HG02678 (cell line): ENCODE measurements at regions not wholly inside any gene's neighbourhood (a gene's known extent, or its start where the extent isn't known, plus 50 kb on each side); places are given as distances from the start of the nearest gene placed in this dataset.

Experiments
- ATAC-seq: cut with Tn5 transposase; IDR thresholded peaks from one replicate; pipeline ENCODE4 v1.9.1; 2021; ENCODE audit warnings: mild to moderate bottlenecking, moderate library complexity; ENCODE audit not compliant: unreplicated experiment

DNA sequence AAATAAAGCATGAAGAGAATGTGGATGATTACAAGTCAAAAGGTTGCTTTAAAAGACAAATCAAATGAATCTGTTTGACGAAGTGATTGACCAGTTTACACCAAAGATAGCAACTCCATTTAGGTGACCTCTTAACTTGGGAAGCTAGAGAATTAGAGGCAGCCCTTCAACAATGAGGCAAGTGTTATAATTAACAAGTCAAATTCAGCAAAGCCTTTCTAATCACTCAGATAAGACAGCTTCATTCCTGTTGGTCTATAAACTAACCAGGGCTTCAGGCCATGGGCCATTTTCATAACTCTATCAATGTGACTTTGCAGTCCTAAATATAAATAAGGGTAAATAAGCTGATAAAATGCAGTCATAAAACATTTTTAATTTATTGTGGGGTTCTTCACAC lies 712.2 kb upstream of the SEMA6A start:
- ATAC-seq: no peak

DNA sequence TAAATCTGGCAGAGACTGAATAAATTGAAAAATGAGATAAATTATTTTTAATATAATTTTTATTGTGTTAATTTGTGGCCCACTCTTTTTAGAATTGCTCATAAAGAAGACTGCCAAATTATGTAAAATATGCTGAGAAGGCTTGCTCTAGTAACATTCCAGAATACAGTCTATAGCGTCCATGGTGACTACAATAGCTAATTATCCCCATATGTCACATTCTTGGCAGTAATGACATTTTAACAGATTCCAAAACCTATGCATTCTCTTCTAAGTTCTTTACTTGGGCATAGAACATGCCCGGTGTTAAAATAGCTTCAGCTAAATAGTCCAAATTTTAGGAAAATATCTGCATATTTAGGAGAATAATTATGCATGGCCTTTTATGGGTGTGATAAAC lies 697.0 kb upstream of the SEMA6A start:
- no peak for ATAC-seq

DNA sequence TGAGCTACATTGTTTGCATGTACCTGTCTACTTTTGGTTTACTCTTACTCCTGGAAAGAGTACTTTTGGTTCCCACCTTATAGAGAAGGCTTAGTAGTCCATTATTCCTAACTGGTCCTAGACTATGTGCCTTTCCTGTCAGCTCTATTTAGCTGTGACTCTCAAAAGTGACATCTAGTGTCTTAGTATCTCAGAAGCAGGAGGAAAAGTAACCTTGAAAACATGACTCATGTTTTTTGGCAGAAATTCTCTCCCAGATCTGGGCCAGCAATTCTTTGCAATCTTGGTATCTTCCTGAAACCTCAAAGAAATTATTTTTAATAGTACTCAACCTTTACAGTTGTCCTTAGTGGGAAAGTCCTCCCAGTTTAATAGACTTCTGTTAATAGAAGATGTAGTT lies 691.7 kb upstream of the SEMA6A start:
- no peak for ATAC-seq

DNA sequence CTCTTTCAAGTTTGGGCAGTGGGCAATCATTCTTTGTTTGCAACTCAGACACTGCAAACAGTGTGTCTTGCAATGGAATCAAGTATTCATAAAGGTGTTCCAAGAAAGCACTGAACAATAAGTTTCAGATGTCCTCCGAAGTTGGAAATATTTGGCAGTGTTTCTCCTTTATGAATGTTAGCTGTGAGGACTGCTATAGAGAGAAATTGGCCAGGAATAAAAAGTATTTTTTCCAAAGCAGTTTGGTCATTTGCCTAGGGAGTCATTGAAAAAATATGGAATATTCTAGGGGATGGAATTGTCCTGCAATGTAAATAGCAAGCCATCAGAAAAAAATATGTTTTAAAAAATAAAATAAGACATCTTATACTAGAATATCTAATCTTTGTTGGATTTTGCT lies 688.6 kb upstream of the SEMA6A start:
- no peak for ATAC-seq

DNA sequence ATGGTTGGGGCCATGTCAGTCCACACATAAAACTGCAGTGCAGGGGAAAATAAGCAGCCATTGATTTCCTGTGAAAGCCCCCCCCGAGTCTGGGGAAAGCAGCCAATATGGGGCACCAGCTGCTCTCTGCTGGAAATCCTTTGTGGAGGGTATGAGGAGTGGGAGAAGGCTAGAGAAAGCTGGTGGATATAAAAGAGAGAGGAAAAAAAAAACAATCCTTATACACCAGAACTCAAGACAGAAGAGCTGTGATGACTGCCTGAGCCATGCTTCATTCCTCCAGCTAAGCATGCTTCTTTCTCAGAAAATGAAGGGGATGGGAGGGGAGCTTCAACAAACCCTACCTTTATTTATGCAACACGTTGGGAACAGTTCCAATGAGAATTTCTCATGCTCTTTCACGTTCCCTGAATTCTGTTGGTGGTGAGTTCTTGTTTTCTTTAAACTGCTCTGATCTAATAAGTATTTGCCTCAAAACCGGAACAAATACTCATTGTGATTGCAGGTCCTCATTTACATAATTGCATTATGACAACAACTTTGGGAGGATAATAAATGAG lies 688.0 kb upstream of the SEMA6A start:
- ATAC-seq: no peak

DNA sequence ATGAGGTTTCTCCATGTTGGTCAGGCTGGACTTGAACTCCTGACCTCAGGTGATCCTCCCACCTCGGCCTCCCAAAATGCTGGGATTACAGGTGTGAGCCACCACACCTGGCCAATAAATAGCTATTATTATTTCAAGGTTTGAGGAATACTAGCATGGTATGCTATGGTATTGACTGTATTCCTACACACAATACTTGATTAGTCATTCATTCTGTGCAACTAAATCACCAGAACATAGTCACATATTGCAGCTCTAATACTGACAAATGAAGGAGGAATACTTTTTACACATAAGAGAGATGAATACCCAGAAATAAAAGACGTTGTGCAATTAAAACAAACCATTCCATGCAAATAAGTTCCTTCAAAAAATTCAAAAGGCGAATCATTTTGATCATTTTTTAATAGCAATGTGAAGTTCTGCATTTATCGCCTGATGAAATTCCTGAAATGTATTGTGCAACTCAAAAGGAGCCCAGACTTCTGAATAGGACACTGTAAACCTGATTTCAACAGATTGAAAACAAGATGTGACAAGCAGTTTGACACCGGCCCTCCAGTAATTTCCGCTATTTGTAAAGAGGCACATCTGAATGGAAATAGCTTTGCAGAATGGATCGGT lies 687.4 kb upstream of the SEMA6A start:
- ATAC-seq: no peak

DNA sequence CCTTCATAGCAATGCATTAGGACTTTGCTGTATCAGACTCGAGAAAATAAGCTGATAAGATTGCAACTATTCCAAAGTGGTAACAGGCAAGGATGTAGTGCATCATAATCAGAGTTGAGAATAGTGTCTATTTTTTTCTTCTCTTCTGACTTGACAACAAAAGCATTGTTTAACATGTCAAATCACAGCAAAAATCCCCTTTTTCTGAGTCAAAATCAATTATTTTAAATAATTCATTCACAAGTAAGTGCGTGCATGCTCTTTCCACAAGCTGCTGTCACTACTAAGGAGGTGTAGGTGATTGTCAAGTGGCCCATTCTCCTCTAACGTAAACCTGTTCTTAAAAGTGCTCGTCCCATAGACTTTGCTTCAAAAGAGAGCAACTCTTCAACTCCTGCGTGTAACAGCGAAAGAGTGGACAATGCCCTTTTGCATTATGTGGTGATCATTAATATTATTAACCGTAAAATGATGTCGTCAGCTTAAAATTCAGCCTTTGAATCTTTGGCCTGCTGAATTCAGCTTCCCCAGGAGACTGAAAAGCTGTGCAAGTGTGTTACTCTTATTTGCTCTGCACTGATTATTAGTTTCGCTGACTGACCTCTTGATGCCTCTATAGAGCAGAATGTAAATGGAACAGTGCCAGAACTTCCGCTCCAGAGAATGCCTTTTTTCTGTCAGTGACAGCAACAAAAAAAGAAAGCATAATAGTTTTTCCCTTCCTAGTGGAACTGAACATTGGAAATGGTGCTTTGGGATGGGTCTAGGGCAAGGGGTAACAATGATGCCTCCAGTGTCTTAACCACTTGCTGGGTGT lies 680.8 kb upstream of the SEMA6A start:
- no peak for ATAC-seq

DNA sequence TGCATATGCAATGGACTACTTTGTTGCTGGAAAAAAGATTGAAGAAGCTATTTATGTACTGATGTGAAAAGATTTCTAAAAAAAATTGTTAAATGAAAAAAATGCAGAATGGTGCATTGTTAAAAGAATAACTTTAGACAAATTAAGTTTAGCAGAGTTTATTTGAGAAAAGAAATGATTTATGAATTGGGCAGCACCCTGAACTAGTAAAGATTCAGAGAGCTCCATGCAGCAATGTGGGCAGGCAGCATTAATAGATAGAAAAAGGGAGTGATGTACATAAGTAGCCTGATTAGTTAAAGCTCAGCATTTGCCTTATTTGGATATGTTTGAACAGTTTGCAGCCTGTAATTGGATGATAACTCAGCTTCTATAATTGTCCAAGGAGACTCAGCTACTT lies 677.9 kb upstream of the SEMA6A start:
- ATAC-seq: no peak

DNA sequence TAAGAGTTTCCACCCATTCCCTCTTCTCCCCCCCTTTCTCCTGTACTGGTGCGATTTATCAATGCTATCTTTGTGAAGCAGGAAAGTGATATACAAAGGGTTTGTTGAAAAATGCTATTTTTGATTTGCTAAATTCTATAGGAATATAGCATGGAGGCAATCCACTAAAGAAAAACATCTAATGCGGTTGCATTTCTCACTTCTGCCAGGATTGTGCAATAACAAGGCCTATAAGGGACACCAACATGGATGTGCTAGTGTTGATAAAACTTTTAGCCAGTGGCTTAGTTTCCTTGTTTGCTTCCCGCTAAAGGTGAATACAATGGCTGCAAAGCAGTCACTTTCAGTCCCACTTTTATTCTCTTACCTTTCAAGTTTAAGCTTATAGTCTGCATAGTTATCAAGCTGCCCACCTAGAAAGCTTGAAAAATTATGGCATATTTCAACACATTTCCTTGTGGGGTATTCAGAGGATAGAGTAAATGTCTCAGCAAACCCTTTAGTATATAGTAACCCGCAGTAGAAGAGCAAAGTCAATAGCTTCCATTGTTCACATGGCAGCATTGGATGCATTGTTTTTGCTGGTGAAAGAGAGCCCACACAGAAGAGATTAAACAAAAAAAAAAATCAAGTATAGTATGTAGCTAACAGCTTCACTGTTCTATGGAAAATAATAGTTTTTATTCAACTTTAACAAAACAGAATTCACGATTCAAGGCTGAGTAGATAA lies 674.6 kb upstream of the SEMA6A start:
- ATAC-seq: no peak

DNA sequence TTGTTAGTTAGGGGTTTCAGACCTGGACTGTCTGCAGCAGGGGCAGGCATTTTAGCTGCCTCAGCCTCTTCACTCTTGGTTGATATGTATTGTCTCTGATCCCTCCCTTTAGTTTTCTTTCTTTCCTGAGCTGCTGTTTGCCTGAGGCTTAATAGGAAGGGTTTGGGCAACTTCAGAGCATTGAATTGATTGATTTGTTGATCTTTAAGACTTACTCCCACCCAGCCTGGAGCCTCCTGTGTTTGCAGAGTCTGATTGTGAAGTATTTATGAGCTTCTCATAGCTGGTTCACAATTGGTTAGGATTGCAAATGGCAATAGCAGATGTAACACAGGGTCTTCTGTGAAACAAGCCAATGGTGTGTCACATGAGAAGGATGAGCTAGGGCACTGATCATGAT lies 671.8 kb upstream of the SEMA6A start:
- ATAC-seq: no peak

DNA sequence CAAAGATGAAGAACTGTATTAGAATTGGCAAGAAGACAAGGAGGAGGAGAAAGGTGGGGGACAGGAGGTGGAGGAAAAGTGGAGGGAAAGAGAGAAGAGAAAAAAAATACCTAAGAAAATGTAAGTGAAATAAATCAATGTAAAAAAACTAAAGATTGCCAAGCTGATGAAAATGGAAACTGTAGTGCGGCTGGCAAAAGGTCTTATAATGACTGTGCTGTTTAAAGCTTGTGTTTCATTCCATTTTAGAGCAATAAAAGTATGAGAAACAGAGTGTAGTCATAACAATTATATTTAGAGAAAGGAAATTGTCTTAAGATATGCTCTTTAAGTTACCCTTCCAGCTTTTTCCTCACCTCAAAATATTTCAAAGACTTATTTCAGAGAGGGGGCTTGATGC lies 670.5 kb upstream of the SEMA6A start:
- no peak for ATAC-seq

DNA sequence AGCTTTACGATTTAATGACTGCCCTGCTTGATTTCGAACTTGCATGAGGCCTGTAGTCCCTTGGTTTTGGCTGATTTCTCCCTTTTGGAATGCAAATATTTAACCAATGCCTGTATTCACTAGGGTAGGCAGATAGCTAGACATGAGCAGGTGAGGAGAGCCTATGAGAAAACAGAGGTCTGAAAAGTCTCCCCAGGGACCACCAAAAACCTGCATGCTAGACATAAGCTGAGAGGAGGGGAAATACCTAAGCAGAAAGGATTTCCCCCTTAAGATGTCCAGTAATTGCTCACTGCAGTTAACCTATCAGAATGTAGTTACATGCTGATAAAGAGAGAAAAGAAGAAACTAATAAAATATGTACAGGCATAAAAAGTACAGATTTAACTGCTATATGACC lies 667.4 kb upstream of the SEMA6A start:
- ATAC-seq: no peak

DNA sequence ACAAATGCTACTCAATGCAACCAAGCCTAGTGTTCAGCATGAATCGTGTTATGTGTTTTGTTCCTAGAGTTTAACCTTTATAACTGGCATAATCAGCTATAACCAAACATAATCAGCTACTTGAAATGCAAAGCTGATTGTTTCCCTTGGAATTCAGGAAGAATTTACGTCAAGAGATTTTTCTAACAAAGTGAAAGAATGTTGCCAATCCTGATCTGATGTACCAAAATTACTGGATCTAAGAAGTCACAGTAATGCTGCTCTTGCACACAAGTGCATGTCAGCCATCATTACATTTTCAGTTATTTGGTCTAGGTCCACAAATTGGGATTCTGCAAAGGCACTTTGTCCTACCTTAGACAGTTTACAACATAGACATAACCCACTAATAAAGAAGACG lies 662.3 kb upstream of the SEMA6A start:
- ATAC-seq: no peak

DNA sequence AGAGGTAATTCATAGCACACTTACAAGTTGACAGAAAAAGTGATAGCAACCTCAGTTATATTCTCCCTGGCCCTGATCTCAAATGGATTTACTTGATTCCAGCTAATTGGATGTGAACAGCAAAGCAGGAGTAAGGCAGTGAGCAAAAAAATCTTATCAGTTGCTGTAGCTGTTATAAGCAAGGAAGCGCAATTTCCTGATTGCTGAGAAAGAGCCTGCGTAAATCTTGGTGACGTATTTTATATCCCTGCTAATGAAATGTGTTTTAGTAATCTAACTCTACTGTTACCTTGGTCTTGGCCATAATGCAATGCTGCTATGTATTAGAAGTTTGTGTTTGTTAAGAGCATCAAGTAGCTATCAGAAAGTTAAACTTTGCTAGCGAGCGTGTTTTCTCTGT lies 661.2 kb upstream of the SEMA6A start:
- no peak for ATAC-seq

DNA sequence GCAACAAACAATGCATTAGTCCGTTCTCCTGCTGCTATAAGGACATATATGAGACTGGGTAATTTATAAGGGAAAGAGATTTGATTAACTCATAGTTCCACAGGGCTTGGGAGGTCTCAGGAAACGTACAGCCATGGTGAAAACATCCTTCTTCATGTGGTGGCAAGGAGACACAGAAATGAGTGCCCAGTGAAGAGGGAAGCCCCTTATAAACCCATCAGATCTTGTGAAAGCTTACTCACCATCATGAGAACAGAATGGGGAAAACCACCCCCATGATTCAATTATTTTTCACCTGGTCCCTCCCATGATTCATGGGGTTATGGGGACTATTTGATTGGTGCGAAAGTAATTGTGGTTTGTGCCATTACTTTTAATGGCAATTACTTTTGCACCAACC lies 655.8 kb upstream of the SEMA6A start:
- ATAC-seq: no peak

DNA sequence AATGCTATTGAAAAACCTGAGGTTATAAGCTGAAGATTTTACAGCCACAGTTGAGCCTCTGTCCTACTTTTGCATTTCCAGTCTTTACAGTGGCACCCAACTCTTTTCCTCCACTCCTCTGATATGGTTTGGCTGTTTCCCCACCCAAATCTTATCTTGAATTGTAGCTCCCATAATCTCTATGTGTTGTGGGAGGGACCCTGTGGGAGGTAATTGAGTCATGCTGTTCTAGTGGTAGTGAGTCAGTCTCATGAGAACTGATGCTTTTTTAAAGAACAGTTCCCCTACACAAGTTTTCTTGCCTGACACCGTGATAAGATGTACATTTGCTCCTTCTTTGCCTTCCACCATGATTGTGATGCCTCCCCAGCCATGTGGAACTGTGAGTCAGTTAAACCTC lies 646.1 kb upstream of the SEMA6A start:
- no peak for ATAC-seq

DNA sequence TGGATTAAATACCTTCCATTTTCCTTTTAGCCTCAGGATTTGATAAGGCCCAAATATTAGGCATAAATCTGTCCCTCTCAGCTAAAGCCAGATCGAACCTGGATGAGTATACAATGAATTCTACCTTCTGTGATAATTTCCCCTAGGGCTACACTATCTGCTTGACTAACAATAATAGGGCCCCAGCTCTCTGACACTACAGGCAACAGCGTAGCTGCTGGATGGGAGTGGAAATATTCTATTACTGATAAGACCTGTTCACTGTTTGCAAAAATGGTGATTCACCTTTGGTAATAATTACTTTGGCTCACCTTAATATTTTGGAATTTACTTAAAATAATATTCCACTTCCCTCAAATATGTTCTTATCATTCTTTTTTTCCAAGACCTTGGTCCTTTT lies 644.2 kb upstream of the SEMA6A start:
- ATAC-seq: no peak

DNA sequence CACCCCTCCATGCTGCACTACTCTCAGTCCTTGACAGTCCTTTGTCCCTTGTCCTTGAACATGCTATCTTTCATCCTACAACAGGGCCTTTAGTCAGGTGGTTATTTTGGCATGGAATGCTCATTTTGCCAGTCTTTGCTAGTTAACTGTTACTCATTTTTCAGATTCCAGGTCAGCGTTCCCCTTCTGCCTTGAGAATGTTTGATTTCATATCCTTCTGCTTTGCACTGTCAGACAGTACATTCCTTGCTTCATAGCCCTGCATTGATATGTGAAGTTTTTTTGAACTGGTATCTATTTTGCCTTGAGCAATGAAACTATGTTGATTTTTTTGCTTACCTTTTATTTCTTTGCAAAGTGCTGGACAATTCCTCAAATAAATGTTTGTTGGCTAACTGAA lies 638.2 kb upstream of the SEMA6A start:
- ATAC-seq: no peak

DNA sequence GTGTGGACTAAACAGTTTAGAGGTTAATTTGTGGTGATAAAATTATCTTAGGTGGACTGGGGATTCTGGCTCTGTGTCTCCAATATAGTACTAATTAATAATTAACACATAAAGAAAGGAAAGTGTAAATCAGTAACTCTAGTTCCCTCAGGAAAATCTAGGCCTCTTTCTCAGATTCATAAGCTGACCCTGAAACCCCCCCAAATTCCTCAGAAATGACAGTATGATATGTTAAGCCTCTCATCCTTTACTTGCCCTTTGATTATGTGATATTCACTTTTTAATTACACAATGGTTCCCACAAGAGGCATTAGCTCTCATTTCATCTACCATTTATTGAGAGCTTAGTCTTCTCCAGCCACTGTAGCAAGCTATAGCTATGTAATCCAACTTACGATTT lies 636.2 kb upstream of the SEMA6A start:
- no peak for ATAC-seq

DNA sequence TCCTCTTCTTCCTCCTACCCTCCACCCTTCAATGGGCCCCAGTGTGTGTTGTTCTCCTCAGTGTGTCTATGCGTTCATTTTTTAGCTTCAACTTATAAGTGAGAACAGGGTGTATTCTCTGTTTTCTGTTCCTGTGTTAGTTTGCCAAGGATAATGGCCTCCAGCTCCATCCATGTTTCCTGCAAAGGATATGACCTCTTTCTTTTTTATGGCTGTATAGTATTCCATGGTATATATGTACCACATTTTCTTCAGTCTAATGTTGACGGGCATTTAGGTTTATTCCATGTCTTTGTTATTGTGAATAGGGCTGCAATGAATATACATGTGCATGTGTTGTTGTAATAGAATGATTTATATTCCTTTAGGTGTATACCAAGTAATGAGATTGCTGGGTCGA lies 634.9 kb upstream of the SEMA6A start:
- ATAC-seq: no peak

DNA sequence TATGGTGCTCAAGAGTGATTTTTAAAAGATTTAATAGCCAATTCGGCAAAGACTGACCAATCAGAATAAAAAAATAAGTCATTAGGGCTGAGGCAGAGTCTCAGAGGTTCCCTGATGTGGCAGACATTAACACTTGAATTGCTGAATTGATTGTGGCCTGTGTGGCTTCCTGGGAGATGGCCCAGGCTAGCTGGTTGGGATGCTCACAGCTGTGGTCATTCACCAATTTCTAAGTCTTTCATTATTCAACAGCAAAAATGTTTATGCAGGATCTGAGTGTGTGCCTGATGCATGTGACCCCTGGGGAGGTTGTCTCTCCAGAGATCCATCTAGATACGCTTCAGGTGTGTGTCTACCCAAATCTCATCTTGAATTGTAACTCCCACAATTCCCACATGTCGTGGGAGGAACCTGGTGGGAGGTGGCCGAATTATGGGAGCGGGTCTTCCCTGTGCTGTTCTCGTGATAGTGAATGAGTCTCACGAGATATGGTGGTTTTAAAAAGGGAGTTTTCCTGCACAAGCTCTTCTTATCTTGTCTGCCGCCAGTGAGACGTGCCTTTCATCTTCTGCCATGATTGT lies 632.6 kb upstream of the SEMA6A start:
- no peak for ATAC-seq

DNA sequence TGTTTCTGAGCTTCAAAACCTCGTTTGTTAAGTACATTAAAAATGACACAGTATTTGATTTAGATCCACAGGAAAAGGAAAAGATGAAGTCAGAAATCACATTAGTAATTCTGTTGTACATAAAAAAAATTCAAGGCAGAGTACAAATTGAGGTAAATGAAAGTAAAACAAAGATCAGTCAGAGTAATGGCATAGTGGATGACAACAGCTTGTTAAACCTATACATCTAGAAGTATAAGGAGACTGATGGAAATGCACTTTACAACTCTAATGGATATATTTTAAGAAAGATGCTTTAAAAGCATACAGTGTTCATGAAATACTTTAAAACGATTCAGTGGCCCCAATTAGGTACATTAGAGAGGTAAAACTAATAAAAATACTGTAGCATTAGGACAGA lies 631.3 kb upstream of the SEMA6A start:
- no peak for ATAC-seq
